AG09309 (cell line): ENCODE measurements at regions not wholly inside any gene's neighbourhood (a gene's known extent, or its start where the extent isn't known, plus 50 kb on each side); places are given as distances from the start of the nearest gene placed in this dataset.

ENCODE experiments used
- DNase-seq: peaks from one replicate; pipeline ENCODE4 v3.0.0-alpha.2; 2010; ENCODE audit warnings: low read depth
- H3K4me3 ChIP-seq: 2 replicates; pipeline ENCODE4 v1.5.1; 2011; ENCODE audit warnings: mild to moderate bottlenecking, low read depth, low read length, moderate library complexity; ENCODE audit not compliant: control insufficient read depth
- TF ChIP-seq, protein P1 (sequence below): IDR thresholded peaks from 2 replicates; pipeline ENCODE4 v1.5.1; 2011; ENCODE audit warnings: mild to moderate bottlenecking, low read depth, low read length, inconsistent platforms; ENCODE audit not compliant: insufficient read depth, control insufficient read depth; ENCODE audit errors: missing control alignments

DNA sequence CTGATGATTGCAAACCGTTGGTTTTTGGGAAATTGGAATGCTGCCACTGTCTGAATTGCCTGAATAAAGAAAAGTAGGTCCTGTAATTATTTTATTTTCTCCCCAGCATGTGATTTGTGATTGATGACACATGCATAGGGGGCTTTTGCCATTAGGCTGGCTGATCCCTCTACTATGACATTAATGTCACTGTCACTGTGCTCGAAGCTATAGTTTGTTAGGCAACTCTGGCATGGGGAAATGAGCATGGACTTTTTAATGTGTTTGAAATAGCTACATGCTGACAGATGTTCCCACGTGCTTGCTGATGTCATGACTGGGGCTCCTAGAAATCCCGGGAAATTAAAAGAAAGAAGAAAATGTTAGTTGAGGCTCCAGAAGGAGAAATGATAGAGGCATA lies 99.1 kb downstream of the HRH4 start:
- DNase-seq: no peak
- TF ChIP-seq, protein P1, sequence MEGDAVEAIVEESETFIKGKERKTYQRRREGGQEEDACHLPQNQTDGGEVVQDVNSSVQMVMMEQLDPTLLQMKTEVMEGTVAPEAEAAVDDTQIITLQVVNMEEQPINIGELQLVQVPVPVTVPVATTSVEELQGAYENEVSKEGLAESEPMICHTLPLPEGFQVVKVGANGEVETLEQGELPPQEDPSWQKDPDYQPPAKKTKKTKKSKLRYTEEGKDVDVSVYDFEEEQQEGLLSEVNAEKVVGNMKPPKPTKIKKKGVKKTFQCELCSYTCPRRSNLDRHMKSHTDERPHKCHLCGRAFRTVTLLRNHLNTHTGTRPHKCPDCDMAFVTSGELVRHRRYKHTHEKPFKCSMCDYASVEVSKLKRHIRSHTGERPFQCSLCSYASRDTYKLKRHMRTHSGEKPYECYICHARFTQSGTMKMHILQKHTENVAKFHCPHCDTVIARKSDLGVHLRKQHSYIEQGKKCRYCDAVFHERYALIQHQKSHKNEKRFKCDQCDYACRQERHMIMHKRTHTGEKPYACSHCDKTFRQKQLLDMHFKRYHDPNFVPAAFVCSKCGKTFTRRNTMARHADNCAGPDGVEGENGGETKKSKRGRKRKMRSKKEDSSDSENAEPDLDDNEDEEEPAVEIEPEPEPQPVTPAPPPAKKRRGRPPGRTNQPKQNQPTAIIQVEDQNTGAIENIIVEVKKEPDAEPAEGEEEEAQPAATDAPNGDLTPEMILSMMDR: no peak
- H3K4me3 ChIP-seq: no peak overlapping the region

DNA sequence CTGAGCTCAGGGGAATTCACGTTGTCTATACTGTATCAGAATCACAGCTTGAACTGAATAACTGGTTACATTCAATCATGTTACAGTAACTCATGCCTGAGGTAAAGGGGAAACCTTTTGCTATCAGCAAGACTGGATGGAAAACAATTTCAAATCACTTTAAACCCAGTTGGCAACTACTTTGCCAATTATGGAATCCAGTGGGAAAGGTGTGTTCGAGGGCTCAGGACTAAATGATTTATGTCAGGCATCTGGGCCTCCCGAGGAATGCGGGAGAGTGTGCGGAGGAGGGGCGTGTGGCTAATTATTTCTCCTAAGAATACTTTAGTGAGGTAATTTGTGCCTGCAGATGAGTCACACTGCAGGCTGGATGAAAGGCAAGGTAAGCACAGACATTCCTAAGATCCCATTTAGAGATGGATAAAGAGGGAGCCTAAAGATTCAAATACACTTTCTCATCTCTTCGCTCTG lies 100.1 kb downstream of the HRH4 start:
- TF ChIP-seq, protein P1: no peak
- H3K4me3 ChIP-seq: no peak overlapping the region
- DNase-seq: no peak

DNA sequence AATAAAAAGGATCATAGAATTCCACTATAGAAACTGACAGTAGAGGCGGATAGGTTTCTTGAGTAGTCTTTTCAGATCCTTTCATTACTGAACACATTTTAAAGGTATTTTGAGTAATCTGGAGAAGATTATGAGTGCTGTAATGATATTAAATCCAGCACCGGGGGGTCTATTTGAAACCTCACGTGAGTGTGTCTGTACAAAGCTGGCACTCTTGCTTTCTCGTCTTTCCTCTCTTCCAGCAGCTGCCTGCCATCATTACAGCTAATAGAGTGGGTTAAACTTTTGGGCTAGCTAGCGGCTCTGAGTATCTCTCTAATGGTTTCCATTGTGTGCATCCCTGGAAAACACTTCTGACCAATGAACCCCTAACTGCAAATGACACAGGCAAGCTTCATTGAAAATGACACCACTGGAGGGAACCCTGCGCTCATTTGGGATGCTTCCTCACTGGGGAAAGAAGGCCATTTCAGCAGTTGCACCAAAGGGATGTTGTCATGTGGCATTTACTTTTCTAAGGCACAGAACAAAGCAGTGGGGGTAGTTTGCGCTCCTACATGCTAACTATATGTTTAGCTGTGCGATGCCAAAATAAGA lies 101.0 kb downstream of the HRH4 start:
- no peak for DNase-seq
- TF ChIP-seq, protein P1: no peak
- no peak overlapping the region for H3K4me3 ChIP-seq

DNA sequence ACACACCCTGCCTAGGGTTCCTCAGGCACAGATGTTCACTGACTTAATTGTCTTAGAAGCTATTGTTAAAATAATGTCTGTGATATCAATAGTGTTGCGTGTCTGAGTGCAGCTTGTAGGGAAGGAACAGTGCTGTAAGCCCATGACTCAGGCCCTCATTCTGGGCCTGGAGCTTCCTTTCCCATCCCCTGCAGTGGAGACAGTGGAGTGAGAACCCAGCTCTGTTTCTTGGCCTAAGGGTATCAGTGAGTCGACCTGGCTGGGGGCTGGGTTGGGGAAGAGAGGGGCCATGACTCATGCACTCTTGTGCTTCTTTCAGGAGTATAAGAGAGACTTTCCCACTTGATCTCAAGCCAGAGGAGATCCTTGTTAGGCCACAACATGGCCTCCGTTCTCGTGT lies 106.8 kb downstream of the HRH4 start:
- H3K4me3 ChIP-seq: no peak overlapping the region
- TF ChIP-seq, protein P1: no peak
- DNase-seq: peak; percentile 4

DNA sequence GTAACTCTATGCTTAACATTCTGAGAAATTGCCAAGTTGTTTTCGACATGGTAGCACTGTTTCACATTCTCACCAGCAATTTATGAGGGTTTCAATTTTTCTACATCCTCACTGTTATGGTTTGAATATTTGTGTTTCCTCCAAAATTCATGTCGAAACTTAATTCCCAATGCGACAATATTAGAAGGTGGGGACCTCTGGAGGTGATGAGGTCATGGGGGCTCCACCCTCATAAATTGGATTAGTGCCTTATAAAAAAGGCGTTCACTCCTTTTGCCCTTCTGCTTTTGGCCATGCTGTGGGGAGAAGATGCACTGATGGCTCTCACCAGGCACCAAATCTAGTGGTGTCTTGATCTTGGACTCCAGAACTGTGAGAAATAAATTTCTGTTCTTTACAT lies 110.3 kb downstream of the HRH4 start:
- H3K4me3 ChIP-seq: no peak overlapping the region
- TF ChIP-seq, protein P1: no peak
- no peak for DNase-seq

DNA sequence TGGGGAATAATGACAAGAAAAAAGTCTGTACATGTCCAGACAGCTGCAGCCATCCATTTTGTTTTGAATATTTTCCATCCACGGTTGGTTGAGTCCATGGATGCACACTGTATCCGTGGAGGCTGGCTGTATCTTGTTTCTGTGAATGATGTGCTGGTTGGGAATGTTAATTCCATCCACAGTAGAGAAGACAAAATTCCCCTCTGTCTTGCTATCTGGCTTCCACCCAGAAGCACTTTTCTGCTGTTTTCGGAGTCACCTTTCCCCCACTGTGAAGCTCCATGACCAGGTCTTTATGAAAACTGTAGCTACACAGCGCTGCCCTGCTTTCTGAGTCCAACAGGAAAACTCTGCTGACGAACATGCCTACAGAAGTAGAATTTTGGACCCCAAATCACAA lies 122.3 kb downstream of the HRH4 start:
- TF ChIP-seq, protein P1: no peak

DNA sequence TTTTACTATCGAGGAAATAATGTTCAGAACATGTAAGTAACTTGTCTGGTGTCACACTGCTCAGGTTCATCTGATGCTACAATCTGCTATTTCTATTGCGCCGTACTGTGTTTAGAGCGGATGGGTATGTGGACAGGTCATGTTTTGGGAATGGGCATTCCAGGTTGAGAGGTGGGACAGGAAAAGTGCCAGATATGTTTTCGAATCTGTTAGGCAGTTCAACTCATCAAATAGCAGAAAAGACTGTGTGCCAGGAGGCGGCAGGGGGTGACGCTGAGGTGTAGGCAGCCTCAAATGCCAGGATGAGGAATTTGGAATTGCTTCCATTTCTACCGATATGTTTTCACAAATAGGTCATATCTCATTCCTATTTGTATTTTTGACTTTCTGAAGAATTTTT lies 123.8 kb downstream of the HRH4 start:
- no peak overlapping the region for H3K4me3 ChIP-seq
- no peak for DNase-seq
- TF ChIP-seq, protein P1: no peak

More for the DNA sequence above, 122.3 kb downstream of the HRH4 start:
- H3K4me3 ChIP-seq: no peak overlapping the region
- no peak for DNase-seq
